HS-5 (cell line): ENCODE measurements at regions not wholly inside any gene's neighbourhood (a gene's known extent, or its start where the extent isn't known, plus 50 kb on each side); places are given as distances from the start of the nearest gene placed in this dataset.
A peak's percentile ranks its signal among the peaks of the same experiment; 100 is the strongest.

Source experiments
- DNase-seq: peaks from one replicate; pipeline ENCODE4 v3.0.0-alpha.2; 2012; ENCODE audit warnings: low read depth

- no peak for DNase-seq
Measured at GRCh38 chr12:93015871-93016751, 87.0 kb upstream of the EEA1 start.

DNA sequence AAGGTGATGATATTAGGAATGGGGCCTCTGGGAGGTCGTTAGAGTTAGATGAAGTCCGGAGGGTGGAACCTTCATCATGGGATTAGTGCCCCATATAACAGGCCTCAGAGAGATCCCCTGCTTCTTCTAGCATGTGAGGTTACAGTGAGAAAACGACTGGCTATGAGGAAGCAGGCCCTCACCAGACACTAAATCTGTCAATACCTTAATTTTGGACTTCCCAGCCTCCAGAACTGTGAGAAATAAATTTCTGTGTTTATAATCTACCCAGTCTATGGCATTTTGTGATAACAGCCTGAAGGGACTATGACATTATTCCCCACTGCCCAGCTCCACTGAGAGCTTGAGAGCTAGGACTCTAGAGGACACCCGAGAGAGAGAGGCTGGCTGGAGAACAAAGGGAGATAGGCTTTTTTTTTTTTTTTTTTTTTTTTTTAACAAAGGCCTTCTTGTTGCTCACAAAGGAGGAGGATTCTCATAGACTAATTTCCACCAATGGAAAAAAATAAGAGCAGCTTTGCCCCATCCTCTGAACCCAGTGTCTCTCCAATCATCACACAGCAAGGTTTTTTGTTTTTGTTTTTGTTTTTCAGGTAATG is 87.8 kb upstream of the EEA1 start:
- no peak for DNase-seq

DNA sequence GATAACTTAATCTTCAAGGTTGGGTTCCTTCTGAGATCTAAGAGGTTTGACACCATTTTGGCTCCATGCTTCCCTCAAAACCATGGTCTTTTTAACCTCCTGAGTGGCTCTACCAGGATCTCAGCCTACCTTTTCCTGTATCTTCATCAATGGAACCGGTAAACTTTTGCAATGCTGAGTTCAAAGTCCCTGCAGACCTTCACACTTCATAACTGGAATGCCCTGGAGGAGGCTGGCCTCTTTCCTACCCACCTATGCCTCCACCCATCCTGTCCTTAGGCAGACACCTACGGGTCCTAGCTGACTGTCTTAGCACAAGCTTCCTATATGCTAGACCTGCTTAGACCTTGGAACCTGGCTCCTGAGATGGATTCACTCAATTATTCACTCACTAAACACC is 89.5 kb upstream of the EEA1 start:
- no peak for DNase-seq

GRCh38 chr12:93019212-93019927 is 90.3 kb upstream of the EEA1 start:
- no peak for DNase-seq

GRCh38 chr12:93019975-93020630 is 91.0 kb upstream of the EEA1 start:
- no peak for DNase-seq

DNA sequence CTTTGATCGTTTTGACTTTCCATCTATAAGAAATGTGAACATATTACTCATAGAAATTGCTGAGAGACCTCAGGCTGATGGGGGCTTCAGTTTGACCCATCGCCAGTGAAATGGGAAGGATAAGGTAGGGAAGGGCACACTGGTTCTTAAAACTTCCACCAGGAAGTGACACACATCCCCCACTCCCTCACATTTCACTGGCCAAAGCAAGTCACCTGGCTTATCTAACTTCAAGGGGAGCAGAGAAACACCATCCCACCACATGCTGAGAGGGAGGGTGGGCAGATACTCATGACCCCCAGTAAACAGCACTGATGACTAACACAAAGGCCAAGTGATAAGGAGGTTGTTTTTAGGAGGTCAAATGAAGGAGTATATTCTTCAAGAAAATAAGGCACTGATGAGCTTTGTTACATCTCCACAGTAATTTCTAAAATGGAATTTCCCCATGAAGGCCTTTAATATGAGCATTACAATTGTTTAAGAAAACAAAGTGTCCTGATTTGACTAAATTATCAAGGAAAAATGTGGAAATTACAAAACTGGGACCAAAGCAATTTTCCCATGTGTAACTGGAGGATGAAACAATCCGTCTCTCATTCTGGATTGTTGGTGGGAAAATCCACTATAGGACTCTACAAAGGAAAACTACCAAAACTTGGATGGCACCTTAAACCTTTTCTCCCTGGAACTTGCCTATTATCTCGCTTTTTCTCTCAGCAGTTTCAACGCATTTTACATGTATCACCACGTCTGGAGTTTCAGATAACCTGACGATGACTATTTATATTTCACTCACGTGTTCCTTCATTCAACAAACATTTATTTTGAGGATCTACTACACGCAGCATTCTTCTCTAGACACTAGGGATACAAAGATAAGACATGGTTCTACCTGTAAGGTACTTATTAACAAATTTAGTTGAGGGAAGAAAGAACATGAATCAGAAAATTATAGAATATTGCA is 91.8 kb upstream of the EEA1 start:
- DNase-seq: no peak

- DNase-seq: no peak
Measured at GRCh38 chr12:93022603-93023340, 93.7 kb upstream of the EEA1 start.

- peak; percentile 8 for DNase-seq
Measured at GRCh38 chr12:93025145-93026103, 96.3 kb upstream of the EEA1 start.

GRCh38 chr12:93027041-93027440 is 97.9 kb upstream of the EEA1 start:
- DNase-seq: no peak

GRCh38 chr12:93029091-93029490 is 100.0 kb upstream of the EEA1 start:
- DNase-seq: no peak

- DNase-seq: no peak
Measured at GRCh38 chr12:93031028-93031427, 101.9 kb upstream of the EEA1 start.

DNA sequence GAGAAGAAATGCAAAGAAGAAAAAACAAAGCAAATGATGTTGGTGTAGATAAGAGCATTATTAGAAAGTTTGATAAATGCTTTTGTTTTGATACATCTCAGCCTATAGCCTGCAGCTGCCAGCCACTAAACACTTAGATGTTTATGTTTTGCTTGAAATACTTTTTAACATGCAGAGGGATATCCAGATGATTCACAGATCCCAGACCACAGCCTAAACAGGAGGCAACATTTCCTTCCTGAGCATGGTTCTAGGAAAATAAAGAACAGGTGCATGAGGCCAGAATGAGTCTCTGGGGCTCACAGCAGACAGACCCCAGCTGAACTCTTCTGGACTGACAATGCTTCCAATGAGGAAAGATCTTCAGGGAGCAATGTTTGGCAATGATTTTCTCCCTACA is 103.7 kb upstream of the EEA1 start:
- DNase-seq: no peak

- DNase-seq: no peak
Measured at GRCh38 chr12:93033948-93034347, 104.9 kb upstream of the EEA1 start.

DNA sequence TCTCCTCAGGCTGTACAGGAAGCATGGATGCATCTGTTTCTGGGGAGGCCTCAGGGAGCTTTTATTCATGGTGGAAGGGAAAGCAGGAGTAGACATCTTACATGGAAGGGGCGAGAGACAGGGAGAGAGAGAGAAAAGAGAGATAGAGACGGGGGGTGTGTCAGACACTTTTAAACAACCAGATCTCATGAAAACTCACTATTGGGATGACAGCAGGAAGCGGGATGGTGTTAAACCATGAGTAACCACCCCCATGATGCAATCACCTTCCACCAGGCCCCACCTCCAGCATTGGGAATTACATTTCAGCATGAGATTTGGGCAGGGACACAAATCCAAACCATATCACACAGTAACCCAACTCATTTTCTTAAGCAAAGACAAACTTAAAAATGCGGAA is 110.0 kb upstream of the EEA1 start:
- no peak for DNase-seq

GRCh38 chr12:93039930-93040329 is 110.8 kb upstream of the EEA1 start:
- no peak for DNase-seq

DNA sequence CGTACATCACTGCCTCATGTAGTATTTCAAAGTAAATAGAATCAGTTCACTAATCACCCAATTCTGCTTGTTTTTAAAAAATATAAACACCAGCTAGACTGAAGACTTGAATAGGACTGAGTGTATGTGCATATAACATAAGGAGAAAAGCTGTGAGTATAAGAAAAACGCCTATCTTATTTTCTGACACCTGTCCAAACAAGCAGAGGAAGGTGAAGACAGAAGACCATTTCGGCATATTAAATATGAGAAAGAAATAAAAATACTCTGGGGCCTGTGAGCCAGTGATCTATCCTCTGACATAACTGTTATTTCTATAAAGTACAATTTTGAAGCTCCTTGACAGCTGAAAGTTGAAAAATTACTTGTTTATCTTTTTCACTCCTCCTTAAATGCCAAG is 111.3 kb upstream of the EEA1 start:
- no peak for DNase-seq

DNA sequence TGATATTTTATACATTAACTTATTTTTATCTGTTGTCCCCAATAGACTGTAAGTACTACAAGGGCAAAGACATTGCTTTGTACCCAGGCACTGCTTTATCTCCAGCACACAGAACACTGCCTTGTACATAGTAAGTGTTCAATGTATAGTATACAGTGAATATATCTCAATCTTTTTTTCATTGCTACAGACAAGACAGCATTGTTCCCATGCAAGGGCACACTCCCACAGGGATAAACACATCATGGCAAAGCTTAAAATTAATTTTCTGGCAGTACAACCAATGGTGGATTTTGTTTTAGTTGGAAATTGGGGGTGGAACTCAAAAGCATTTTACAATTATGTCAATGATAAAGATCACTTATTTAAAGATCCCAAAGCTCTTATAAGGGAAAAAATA is 112.3 kb upstream of the EEA1 start:
- DNase-seq: no peak

DNA sequence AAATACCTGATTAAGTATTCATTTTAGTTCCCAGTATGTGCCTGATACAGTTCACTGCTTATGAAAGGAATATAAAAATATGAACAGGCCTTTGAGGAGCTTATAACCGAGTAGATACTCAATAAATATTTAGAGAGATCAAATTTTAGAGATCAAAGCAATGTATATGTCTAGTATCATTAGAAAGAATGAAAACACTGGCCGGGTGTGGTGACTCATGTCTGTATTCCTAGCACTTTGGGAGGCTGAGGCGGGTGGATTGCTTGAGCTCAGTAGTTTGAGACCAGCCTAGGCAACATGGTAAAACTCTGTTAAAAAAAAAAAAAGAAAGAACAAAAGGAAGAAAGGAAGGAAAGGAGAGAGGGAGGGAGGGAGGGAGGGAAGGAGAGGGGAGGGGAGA is 113.2 kb upstream of the EEA1 start:
- DNase-seq: no peak

DNA sequence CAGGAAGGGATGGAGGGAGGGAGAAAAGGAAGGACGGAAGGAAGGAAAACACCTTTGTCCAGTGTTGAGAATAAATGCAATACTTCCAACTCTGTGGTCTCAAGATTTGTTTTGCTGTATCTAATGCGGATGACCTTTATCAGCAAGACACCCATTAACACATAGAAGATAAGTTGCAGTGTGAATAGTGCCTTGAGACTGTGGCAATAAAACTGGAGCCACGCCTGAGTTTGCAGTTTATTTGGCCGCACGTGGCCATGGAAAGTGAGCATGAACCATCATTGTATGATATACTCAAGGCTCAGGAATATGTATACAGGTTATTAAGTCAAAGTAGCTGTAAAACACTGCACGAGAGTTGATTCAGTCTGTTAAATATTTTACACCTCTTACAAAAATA is 113.6 kb upstream of the EEA1 start:
- DNase-seq: no peak
